ENCODE measurements at regions not wholly inside any gene's neighbourhood (a gene's known extent, or its start where the extent isn't known, plus 50 kb on each side); places are given as distances from the start of the nearest gene placed in this dataset.
"Not testable (repeated sequence)": the region's sequence is repeated elsewhere in the genome, so short reads cannot be mapped to it uniquely, and the experiment has no call there.

DNA sequence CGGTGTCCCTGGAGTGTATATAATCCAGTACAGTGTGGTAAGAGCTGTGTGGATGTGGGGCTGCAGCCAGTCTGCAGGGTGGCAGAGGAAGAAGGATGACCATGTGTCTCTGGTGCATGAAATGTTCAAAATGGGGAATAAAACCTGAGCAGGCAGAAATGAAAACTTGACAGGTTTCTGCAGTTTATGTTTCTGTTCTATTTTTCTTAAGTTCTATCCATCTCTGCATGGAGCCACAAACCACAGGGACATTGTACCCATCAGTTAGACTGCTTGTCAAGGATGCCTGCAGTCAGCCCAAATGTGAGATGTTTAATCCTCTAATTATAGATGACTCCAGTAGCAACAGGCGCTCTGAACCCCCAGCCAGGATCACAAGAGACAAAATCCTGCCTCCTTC lies 216.7 kb downstream of the IL20RB start:
- Mint-ChIP-seq H3K4me1 (ENCODE audit: unreplicated experiment) (no peaks in the 10 kb centered on the region), H3K9me3 (ENCODE audit: unreplicated experiment) (peaks cover 5% of the 10 kb centered on the region), H3K27me3 (ENCODE audit: unreplicated experiment) (no peaks in the 10 kb centered on the region), H3K27ac (ENCODE audit: unreplicated experiment) (no peak overlapping the region), H3K4me3 (ENCODE audit: unreplicated experiment) (no peak overlapping the region), H3K36me3 (ENCODE audit: unreplicated experiment) (no peaks in the 10 kb centered on the region)
- TF ChIP-seq, protein P1, sequence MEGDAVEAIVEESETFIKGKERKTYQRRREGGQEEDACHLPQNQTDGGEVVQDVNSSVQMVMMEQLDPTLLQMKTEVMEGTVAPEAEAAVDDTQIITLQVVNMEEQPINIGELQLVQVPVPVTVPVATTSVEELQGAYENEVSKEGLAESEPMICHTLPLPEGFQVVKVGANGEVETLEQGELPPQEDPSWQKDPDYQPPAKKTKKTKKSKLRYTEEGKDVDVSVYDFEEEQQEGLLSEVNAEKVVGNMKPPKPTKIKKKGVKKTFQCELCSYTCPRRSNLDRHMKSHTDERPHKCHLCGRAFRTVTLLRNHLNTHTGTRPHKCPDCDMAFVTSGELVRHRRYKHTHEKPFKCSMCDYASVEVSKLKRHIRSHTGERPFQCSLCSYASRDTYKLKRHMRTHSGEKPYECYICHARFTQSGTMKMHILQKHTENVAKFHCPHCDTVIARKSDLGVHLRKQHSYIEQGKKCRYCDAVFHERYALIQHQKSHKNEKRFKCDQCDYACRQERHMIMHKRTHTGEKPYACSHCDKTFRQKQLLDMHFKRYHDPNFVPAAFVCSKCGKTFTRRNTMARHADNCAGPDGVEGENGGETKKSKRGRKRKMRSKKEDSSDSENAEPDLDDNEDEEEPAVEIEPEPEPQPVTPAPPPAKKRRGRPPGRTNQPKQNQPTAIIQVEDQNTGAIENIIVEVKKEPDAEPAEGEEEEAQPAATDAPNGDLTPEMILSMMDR (IDR thresholded peaks at IDR 0.05), result no peak
- no peak for DNase-seq (ENCODE audit: extremely low spot score, unreplicated experiment)

DNA sequence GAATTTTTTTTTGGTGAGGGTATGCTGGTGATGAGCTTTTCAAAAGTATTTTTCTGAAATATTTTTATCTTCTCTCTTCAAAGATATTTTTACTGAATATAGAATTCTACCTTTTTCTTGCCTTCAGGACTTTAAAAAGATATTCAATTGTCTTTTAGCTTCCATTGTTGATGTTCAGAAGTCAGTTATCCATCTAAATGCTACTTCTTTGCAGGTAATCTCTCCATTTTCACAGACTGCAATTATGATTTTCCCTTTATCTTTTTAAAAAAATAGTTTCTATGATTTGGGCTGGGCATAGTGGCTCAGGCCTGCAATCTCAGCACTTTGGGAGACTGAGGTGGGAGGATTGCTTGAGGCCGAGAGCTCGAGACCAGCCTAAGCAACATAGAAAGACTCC lies 222.4 kb downstream of the IL20RB start:
- DNase-seq (ENCODE audit: extremely low spot score, unreplicated experiment), result no peak
- TF ChIP-seq, protein P1 (IDR thresholded peaks at IDR 0.05), result no peak
- H3K4me3 Mint-ChIP-seq (ENCODE audit: unreplicated experiment), result no peak overlapping the region
- H3K4me1 Mint-ChIP-seq (ENCODE audit: unreplicated experiment), result no peaks in the 10 kb centered on the region
- H3K27me3 Mint-ChIP-seq (ENCODE audit: unreplicated experiment), result no peaks in the 10 kb centered on the region
- no peak overlapping the region for H3K27ac Mint-ChIP-seq (ENCODE audit: unreplicated experiment)
- H3K36me3 Mint-ChIP-seq (ENCODE audit: unreplicated experiment), result no peaks in the 10 kb centered on the region
- no peaks in the 10 kb centered on the region for H3K9me3 Mint-ChIP-seq (ENCODE audit: unreplicated experiment)

DNA sequence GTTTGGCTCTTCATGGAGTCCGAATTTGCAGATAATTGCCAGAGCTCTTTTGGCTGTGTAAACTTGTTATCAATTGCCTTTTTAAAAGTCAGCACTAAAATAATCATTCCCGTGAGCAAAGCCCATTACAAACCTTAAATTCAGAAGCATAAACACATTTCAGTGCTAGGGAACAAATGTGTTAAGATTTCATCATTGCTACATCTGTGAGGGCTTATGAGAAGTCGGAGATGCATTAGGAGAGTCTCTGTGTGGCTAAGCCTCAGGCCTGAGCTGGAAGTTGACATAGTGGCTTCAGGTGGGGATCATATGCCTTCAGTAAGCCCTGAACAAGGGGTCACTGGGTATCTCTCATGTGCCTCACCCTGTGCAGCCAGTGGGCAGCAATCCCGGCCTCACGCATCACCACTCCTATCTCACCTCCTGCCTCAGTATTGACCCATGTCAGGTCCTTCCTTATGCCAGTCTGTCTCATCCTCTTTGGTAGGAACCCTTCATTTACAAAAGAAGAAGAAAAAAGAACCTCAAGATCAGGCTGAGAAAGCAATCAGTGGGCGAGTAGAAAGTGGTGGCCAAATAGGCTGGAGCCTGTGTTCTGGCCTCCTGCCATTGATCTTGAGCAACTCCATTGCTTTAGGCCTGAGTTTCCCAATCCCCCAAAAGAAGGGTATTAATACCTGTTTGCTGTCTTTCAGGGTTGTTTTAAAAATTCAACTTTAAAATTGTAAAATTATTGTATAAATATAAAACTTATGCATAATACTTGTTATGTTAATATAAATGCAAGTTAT lies 233.5 kb downstream of the IL20RB start:
- no peak overlapping the region for H3K4me3 Mint-ChIP-seq (ENCODE audit: unreplicated experiment)
- H3K9me3 Mint-ChIP-seq (ENCODE audit: unreplicated experiment), result peaks cover 7% of the 10 kb centered on the region
- DNase-seq (ENCODE audit: extremely low spot score, unreplicated experiment), result no peak
- H3K36me3 Mint-ChIP-seq (ENCODE audit: unreplicated experiment), result no peaks in the 10 kb centered on the region
- no peak overlapping the region for H3K27ac Mint-ChIP-seq (ENCODE audit: unreplicated experiment)
- TF ChIP-seq, protein P1 (IDR thresholded peaks at IDR 0.05), result no peak
- H3K27me3 Mint-ChIP-seq (ENCODE audit: unreplicated experiment), result no peaks in the 10 kb centered on the region
- no peaks in the 10 kb centered on the region for H3K4me1 Mint-ChIP-seq (ENCODE audit: unreplicated experiment)

DNA sequence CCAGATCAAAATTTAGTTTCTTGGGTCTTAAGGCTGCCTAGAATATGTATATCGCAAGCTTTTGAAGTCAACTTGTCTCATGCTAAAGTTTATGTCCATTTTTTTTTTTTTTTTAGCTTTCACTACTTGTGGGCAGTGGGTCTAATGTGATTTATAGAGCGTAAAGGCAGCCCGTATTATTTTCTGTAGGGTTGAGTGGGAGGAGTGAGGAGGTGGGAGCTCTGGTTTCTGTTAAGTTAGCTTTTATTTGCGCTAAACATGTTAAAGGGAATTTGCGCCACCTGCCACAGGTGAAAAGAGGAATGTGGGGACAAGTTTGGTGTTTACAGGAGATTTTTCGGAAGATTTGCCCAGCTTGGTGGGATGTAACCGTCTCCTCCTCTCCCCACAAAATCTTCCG lies 234.2 kb downstream of the IL20RB start:
- no peak overlapping the region for H3K27ac Mint-ChIP-seq (ENCODE audit: unreplicated experiment)
- H3K4me1 Mint-ChIP-seq (ENCODE audit: unreplicated experiment), result no peaks in the 10 kb centered on the region
- H3K36me3 Mint-ChIP-seq (ENCODE audit: unreplicated experiment), result no peaks in the 10 kb centered on the region
- no peak overlapping the region for H3K4me3 Mint-ChIP-seq (ENCODE audit: unreplicated experiment)
- H3K9me3 Mint-ChIP-seq (ENCODE audit: unreplicated experiment), result peaks cover 7% of the 10 kb centered on the region
- TF ChIP-seq, protein P1 (IDR thresholded peaks at IDR 0.05), result no peak
- H3K27me3 Mint-ChIP-seq (ENCODE audit: unreplicated experiment), result no peaks in the 10 kb centered on the region
- no peak for DNase-seq (ENCODE audit: extremely low spot score, unreplicated experiment)

DNA sequence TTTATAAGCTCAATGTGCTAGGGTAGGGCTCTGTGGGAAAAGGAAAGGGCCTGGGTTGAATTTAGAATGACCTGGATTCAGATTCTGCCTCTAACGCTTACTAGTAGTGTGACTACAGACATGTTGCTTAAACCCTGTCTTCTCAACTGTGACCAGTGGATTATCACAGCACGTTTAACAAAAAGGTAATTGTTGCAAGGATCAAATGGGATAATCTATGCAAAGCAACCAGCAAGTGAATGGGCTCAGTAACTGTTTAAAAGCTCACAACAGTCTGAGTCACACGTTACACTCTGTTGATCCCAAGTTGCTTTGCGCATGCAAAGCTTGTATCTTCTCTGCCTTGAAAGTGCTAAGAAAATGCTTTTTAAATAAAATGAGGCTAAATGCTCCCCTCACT lies 236.5 kb downstream of the IL20RB start:
- no peaks in the 10 kb centered on the region for H3K27me3 Mint-ChIP-seq (ENCODE audit: unreplicated experiment)
- H3K27ac Mint-ChIP-seq (ENCODE audit: unreplicated experiment), result no peak overlapping the region
- H3K9me3 Mint-ChIP-seq (ENCODE audit: unreplicated experiment), result peaks cover 7% of the 10 kb centered on the region
- no peak for DNase-seq (ENCODE audit: extremely low spot score, unreplicated experiment)
- no peak overlapping the region for H3K4me3 Mint-ChIP-seq (ENCODE audit: unreplicated experiment)
- TF ChIP-seq, protein P1 (IDR thresholded peaks at IDR 0.05), result no peak
- no peaks in the 10 kb centered on the region for H3K4me1 Mint-ChIP-seq (ENCODE audit: unreplicated experiment)
- H3K36me3 Mint-ChIP-seq (ENCODE audit: unreplicated experiment), result no peaks in the 10 kb centered on the region

DNA sequence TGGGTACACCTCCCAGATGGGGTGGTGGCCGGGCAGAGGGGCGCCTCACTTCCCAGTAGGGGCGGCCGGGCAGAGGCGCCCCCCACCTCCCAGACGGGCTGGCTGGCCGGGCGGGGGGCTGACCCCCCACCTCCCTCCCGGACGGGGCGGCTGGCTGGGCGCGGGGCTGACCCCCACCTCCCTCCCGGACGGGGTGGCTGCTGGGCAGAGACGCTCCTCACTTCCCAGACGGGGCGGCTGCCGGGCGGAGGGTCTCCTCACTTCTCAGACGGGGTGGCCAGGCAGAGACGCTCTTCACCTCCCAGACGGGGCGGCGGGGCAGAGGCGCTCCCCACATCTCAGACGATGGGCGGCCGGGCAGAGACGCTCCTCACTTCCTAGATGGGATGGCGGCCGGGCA lies 240.6 kb downstream of the IL20RB start:
- not testable (repeated sequence) for H3K36me3 Mint-ChIP-seq (ENCODE audit: unreplicated experiment); H3K27me3 Mint-ChIP-seq (ENCODE audit: unreplicated experiment); DNase-seq (ENCODE audit: extremely low spot score, unreplicated experiment); H3K4me3 Mint-ChIP-seq (ENCODE audit: unreplicated experiment); H3K4me1 Mint-ChIP-seq (ENCODE audit: unreplicated experiment); H3K9me3 Mint-ChIP-seq (ENCODE audit: unreplicated experiment); H3K27ac Mint-ChIP-seq (ENCODE audit: unreplicated experiment)
